T-helper 1 cell (primary cell): ENCODE measurements at regions not wholly inside any gene's neighbourhood (a gene's known extent, or its start where the extent isn't known, plus 50 kb on each side); places are given as distances from the start of the nearest gene placed in this dataset.
"Not testable (repeated sequence)": the region's sequence is repeated elsewhere in the genome, so short reads cannot be mapped to it uniquely, and the experiment has no call there.

Experiments
- DNase-seq, 5 donors: peaks; one replicate each; pipeline ENCODE4 v3.0.0-alpha.2; 2012 to 2020

DNA sequence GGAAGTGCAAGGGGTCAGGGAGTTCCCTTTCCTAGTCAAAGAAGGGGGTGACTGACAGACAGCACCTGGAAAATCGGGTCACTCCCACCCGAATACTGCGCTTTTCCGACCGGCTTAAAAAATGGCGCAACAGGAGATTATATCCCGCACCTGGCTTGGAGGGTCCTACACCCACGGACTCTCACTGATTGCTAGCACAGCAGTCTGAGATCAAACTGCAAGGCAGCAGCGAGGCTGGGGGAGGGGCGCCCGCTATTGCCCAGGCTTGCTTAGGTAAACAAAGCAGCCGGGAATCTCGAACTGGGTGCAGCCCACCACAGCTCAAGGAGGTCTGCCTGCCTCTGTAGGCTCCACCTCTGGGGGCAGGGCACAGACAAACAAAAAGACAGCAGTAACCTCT lies 333.8 kb downstream of the CENPW start:
- DNase-seq, result not testable (repeated sequence)

DNA sequence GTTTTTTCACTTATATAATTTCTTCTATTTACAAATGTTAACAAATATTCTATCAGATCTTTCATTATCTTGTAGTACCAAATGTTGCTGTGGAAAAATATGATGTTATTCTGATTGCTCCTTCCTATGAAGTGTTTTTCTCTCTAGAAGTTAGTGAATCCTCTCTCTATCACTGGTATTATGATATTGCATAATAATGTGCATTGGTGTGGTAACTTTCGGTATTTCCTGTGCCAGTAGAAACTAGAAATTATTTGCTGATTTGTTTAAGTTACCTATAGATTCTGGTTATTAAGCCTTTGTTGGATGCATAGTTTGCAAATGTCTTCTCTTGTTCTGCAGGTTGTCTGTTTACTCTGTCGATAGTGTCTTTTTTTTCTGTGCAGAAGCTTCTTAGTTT lies 342.5 kb downstream of the CENPW start:
- DNase-seq, result no peak

DNA sequence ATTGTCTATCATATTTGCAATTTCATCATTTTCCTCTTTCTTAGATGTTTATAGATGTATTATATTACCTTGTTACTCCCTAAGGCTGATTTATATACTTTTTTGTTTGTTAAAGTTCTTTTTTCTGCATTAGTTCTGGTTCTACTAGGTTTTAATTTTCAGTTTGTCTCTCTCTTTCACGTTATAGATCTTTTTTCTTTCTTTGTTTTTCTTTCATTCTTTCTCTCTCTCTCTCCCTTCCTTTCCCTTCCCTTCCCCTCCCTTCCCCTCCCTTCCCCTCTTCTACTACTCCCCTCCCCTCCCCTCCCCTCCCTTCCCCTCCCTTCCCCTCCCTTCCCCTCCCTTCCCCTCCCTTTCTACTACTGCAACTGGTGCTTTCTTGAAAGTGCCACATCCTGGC lies 345.3 kb downstream of the CENPW start:
- DNase-seq, result no peak

DNA sequence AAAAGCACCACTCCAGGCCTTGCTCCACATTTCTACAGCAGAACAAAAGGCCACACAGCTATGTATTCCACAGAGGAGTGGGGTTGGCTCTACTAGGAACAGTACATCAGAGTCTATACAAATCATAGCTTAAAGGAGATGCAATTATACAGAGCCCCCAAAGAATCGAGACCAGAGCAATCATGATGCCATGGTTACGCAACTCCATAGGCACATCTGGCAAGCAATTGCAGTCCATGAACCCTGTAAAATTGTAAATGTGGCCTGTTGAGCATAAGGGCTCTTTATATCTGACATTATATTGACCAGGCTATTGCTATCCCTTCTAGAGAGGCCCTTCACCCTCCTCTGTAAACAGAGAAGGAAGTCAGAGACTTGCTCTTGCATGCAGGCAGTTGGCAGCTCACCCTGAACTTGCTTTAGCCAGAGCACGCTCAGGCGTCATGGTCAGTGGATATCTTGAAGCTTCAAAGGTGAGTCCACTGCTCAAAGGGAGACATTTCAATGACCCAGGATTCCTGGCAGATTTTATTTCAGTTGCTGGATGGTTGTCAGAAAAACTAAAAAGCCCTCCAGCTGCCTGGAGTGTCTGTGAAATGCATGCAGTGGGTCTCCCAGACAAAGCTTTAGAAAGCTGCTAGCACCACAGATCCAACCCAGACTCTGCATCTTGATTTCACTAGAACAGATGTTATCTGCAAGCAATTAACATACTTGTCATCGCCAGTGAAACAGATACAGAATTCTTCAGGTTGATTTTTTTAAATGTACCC lies 357.2 kb downstream of the CENPW start:
- DNase-seq, result no peak

DNA sequence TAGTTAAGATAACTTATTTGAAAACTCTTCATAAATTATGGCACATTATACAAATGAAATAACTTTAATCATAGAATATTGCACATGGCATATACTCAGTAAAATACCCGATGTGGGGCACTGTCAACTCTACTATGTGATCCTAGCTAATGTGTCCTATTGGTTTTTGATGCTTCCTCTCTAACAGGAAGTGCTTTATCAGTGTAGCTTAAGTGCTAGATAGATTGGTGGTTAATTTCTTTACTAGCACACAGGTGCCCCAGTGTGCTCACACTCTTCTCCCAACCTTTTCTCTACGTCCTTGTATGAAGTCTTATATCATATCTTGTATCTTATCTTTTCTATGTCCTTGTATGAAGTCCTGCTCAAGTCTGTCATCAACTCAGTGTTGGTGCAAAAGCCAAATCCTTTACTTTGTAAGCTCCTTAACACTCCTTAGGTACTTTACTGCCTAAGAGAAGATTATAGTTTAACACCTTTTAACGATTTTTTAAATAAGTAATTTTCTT lies 358.9 kb downstream of the CENPW start:
- DNase-seq, result no peak

DNA sequence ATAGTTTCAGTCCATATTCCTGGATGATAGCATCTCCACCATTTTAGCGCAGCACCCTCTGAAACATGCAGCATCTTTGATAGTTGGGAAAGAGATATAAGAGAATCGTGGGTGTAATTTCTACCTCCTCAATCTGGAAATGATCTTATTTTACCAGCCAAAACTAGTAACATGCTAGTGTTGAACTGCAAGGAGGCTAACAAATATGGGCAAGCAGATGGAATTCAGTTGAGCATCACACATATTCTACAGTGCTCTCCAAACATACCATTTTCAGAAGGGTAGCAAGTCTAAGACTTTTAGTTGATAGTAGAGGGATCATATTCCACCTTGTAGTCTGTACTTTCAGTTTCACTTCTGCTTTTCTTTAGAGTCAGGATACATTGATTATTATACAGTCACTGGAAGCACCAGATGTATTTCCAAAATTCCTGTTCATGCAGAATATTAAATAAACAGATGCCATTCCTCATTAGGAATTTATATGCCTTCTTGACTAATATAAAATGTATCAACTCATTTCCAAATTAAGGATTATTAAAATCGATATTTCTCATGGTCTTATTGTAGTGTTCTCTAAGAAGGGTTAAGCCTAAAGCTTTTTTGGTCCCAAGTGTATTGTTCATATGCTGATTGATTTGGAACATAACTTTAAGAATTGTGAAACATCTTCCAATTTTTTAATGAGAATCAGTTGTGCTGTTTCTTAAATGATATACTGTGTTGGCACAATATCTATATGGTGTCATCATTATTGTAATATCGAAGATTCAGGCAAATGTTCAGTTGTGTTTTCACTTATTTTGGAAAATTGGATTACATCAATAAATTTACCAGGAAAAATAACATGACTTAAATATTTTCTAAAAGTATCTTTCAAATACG lies 362.0 kb downstream of the CENPW start:
- DNase-seq, result no peak

DNA sequence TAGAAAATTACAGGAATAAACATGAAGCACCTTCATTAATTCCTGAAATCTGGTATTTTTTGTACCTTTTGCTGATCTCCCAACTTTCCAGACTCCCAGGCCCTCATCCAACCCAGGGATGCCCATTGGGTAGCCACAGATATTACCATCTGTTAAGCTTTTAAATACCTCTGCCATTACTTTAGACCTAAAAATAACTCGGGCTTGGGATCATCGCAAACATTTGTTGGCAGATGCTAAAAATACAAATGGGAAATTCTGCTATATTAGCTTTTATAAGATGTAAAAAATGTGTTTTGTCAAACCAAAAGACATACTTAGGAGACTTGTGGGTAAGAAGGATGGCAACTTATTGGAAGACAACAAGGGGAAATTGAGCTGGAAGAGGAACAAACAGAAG lies 376.1 kb downstream of the CENPW start:
- no peak for DNase-seq

DNA sequence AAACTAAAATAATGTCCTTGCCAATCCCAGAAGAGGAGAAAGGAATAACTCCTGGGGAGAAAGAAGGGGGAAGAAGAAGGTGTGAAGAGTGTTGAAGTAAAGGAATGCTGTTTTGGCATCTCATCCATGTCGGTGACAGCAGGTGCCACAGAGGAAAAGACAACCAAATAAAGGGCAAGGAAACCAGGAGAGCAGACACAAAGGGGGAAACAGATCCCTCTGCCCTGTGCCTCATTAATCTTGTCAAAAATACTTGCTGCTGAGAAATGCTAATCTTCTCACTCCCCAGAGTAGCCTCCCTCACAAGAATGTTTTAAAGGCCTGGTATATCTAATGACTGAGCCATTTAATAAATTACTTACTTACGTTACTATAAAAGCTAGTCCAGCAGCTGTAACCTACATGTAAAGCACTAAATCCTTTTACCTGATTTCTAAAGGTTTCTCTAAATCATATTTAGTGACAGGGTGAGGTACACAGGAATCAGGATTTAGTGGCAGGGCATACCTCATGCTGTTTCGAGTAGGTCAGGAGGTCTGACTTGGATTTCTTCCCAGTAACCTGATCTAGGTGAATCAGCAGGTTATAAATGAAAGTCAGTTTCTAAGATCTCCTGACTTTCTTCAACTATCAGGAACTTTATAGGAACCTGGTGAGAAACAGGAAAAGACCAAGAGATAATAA lies 377.1 kb downstream of the CENPW start:
- no peak for DNase-seq

DNA sequence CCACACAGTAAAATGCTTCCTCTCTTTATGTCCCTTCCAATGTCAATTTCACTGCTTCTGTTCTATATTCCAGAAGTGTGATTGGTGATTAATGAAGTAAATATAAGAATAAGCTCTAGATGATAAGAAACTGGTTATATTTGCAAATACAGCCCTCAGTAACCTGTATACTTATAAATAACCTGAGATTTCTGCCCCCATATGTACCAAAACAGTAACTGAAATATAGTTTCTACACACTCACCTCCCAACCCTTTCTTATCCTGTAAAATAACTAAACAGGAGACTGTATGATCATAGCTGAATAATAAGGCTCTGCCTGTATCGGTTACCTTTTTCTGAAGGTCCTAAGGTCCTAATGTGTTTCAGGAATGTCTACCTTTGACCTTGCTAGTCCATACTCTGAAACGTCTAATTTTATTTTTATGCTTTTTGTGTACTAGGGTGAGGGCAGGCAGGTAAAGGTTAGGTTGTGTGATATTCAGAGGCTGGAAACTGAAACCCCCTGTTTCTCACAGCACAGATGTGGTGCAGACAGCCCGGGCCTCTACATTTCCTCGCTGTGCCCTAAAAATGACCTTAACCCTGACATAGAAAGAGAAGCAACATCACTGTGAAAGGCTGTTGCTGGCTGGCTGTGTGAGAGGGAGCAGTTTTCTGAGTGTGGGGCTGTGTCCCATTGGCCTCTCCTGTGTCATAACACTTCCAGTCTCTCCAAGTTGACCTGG lies 378.8 kb downstream of the CENPW start:
- no peak for DNase-seq

DNA sequence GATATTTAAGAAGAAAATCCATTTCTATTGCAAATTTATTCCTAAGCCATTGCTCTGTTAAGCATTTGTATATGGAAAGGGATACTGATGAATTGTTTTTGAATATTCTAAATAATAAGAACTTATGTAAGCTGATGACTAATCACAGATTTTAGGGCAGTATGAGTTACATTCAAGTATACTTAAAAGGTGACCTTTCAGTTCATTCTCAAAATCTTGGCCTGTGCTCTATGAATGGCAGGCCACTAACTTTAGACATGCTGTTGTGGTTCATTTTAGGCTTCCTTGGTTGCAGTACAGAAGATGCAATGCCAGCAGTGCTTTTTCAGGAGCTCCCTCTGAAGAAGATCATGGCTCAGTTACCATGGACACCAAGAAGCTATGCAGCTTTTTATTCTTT lies 380.4 kb downstream of the CENPW start:
- no peak for DNase-seq

DNA sequence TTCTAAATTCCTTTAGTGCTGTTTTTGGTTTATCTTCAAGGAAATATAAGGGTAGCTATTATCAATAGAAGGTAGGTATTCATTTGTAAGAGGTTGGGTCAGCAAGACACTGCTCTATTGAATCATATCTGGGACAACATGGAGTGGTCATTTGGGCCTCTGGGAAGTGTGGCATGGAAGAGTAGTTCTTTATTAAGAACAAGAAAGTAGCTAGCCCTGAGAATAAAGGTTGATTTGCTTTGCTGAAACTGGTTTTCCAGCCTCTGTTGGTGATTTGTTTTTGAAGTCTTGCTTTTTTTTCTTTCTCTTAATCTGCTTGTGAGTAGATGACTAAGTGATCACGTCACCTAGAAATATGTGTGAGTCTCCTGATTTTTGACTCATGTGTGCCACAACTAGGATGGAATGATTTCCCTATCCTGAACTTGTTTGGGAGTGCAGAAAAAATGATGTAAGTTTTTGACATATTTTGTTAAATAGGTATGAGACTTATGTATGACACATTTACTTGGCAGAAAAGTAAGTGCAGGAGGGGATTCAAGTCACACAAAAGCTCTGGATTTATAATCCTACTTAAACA lies 381.8 kb downstream of the CENPW start:
- DNase-seq, result no peak

DNA sequence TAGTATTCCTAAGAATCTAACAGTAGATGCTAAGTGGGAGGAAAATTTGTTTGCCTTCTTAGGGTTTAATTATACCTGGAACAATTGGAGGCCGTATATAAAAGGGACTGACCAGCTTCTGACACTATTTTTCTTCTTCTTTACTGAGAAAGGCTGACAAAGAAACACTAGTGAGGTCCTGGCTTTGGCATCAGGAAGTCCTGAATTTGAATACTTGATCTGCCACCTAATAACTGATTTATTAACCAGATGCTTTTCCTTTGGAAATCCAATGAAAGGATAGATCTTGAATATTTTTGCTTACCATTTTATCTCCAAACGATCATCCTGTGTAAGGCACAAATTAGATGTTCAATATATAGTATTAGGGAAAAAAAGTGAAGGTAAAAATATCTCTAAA lies 382.5 kb downstream of the CENPW start:
- no peak for DNase-seq

DNA sequence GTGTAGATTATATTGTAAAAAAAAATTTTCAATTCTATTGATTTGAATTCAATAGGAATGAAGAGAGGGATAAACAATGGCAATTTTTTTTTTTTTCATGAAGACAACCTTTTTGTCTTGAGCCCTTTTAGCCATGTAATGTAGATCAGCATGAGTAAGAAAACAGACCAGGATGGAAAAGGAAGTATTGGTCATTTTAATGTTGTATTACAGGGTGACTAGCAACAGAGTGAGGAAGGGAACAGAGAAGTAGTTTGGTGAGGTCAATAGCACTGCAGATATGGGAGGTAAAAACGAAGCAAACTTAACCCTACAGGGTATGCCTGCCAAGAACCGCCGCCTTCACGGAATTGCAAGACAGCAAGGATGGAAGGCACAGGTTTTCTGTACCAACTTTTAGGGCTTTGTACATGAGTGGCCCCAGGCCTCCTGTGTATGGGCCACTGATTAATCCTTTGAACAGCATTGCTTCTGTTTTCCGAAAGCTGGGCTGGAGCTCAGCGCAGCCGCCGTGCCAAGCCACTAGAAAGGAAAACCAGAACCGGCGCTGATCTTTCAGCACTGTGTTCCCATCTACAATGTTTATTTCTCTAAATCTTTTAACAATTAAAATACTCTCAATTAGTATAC lies 383.7 kb downstream of the CENPW start:
- DNase-seq, result no peak

DNA sequence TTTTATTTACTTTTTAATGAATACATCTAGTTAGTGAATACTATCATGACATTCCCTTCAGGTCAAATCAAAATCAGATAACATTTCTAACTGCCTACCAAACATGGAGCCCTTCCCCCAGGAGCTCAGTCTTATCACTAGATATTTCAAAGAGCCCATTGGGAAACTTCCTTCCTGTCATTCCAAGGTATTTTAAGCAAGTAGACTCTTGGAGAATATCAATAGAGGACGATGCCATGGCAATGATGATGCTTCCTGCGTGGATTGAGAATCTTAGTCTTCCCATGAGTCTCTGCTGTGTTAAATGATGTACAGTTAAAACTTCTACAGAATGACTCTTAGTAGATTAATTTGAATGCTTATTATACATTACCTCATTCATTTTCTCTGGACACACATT lies 384.9 kb downstream of the CENPW start:
- DNase-seq, result no peak

DNA sequence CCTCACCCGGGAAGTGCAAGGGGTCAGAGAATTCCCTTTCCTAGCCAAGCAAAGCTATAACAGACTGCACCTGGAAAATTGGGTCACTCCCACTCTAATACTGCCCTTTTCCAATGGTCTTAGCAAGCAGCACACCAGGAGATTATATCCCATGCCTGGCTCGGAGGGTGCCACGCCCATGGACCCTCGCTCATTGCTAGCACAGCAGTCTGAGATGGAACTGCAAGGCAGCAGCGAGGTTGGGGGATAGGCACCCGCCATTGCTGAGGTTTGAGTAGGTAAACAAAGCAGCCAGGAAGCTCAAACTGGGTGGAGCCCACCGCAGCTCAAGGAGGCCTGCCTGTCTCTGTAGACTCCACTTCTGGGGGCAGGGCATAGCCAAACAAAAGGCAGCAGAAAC lies 386.5 kb downstream of the CENPW start:
- not testable (repeated sequence) for DNase-seq

DNA sequence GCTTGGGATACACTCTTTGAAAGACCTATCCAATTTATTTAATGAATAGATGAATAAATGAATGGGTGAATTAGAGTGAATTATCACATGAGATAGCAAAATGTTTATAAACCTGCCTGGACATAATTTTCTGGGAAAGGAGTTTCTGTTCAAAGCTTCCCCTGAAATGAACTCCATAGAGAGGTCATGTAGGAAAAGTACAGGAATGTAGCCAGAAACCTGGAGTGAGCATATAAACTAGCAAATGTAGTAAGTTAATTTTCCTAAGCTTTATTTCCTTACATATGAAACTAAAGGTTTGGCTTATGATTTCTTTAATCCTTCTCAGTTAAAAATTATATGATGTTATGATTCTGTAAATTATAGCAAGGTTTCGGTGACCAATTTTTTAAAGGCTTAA lies 380.3 kb upstream of the RSPO3 start:
- DNase-seq, result no peak

DNA sequence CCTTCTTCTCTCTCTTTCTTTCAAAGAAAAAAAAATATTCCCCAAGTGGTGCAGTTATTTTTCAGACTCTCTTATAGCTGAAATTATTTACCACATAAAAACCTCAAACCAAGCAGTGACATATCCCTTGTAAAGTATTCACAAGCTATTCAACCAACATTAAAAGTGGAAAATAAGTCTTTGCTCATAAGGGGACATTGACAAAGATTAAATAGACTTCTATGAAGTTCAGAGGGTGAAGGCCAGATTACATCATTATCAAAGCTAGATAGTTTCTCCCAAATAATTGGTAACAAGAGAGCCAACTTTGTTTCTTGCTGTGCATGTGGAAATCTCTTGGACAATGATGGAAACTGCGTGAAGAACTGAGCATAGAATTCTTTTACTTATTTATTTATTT lies 379.8 kb upstream of the RSPO3 start:
- no peak for DNase-seq

DNA sequence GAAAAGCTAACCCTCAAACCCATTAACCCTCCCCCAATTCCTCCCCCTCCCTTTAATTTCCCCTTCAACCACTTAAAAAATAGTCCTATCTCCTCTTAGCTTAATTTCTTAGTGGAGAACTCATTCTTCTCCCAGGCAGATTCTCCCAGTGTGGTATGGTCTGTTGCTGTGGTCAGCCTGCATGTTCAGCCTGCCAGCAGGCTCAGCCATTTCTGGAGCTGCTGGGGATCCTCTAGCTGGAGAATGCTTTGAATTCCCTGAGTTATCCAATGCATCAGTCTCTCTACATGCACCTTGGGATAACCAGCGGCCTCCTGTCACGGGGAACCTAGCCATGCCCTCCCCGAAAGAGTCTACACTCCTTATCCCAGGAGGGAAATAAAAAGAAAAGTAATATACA lies 375.4 kb upstream of the RSPO3 start:
- DNase-seq, result no peak

DNA sequence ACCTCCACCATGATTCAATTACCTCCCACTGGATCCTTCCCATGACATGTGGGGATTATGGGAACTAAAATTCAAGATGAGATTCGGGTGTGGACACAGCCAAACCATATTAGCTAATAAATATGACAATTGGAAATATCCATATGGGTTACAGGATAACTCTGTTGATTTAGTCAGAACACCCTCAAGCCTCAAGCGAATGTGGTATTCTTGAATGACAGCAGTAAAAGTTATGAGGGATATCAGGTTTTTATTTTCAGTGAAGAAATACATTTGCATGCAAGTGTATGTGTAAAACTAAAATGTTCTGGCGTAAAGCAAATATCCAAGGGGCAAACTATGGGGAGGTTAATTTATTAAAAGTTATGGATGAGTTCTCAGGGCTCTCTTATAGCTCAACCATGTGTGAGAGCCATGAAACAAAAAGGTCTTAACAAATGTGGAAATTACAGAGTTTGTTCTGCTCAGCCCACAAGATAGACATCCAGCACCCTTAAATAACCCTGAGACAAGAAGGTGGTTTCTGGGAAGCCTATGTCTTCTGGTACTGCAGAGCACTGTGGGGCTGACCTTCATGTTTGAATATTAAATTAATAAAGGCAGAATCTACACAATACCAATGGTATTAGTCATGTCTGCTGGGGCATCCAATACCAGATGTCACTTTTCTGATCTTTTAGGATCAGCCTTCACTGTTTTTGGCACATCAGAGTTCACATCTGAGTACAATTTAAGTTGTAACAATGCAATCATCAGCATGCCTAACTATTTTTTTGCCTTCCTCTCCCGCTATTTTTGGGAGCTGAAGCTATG lies 370.5 kb upstream of the RSPO3 start:
- DNase-seq, result no peak

DNA sequence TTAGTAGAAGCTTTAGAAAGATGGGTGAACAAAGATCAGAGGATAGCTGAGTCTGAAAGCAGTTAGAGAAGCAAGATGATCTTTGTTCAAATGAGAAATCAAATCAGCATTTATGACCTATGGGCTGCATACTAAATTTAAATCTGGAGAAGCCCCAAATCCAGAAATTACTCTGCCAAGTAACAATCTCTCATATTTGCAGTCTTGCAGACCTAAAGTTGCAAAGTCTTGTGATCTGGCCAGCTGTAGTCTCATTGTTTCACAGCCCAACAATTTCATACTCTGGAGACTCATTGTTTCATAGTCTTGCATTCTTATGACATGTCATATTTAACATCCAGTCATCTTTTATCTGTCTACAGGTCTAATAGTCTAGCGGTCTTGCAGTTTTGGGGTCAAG lies 364.9 kb upstream of the RSPO3 start:
- DNase-seq, result no peak

DNA sequence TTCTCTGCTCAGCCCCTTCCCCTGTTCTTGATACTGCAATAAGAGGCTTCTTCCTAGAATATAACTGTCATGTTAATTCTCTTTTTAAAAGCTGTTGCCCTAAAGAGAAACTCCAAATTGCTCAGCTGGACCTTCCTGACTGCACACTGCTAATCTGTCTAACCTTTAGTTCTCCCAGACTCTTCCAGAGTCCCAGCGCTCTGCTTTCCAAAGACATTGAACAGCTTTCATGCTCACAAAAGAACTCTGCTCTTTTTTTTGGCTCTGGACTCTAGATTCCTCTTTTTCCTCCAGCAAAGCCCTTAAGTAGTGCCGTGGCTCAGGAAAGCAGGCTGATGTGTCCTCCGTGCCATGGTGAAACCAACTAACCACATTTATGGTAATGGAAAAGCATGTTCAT lies 356.6 kb upstream of the RSPO3 start:
- DNase-seq, result no peak
